Choroid plexus epithelial cell (primary cell): ENCODE measurements at regions not wholly inside any gene's neighbourhood (a gene's known extent, or its start where the extent isn't known, plus 50 kb on each side); places are given as distances from the start of the nearest gene placed in this dataset.

Experiments
- DNase-seq: peaks from one replicate; pipeline ENCODE4 v3.0.0-alpha.2; 2010; ENCODE audit warnings: low read depth
- H3K4me3 ChIP-seq: 2 replicates; pipeline ENCODE4 v1.5.1; 2011; ENCODE audit warnings: low read depth, mild to moderate bottlenecking, control low read depth, low read length, moderate library complexity
- CTCF ChIP-seq: conservative IDR thresholded peaks from 2 replicates; pipeline ENCODE4 v1.5.1; 2011; ENCODE audit warnings: low read depth, mild to moderate bottlenecking, control low read depth, inconsistent platforms, low read length, moderate library complexity

DNA sequence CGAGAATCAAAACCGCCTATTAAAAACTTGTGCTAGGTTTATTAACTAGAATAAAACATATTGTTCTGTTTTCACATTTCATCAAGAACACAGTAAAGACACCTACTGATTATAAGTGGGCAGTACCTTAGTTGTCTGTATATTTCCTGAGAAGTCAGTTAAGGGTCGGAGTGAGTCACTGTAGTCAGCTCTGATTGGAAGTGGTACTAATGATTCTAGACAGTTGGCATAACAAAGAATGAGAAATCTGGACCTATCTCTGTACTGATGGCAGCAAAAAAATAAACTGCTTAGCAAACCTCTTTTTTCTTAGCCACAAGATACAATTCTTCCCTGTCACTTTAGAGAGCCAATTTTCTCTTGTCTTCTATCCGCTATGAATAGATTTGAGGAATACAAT, 387.3 kb upstream of the ADGRB3 start:
- no peak overlapping the region for H3K4me3 ChIP-seq
- no peak for TF ChIP-seq CTCF
- no peak for DNase-seq

DNA sequence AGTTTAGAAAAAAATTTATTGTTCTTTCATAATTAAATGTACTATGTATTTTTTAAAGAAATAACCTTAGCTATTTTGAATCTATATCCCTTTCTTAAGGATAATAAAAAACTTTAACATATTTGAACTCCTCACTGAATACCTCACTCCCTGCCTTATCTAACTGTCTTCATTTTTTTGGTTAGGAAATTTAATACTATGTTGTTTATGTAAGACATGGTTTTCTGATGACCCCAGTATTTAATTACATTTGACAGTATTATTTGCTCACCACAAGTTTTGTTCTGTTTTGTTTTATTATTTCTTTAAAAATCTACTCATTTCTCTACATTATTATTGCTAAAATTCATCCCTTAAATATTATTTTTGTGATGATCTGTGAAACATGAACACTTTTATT, 394.4 kb upstream of the ADGRB3 start:
- H3K4me3 ChIP-seq, result no peak overlapping the region
- peak; percentile 57 for DNase-seq
- TF ChIP-seq CTCF, result no peak

DNA sequence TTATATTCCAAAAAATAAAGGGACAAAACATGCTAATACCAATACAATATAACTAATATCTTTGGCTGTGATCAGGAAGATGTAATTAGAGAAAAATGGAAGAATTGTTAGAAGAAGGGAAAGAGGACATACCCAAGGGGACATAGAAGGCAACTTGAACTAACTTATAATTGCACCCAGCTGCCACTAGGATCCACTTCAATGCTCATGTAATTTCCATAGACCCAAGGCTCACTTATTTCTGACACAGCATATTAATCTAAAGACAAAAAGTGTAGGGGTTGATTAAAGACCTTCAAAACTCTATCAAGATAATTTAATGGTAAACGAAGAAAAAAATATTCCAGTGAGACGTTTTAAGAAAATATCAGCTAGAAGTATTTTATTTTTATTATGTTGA, 396.0 kb upstream of the ADGRB3 start:
- TF ChIP-seq CTCF, result no peak

GRCh38 chr6:68238097-68238601, 396.9 kb upstream of the ADGRB3 start:
- no peak for TF ChIP-seq CTCF
- peak; percentile 69 for DNase-seq

More for the DNA sequence above, 396.0 kb upstream of the ADGRB3 start:
- no peak overlapping the region for H3K4me3 ChIP-seq
- no peak for DNase-seq

GRCh38 chr6:68237205-68237604, 397.9 kb upstream of the ADGRB3 start:
- no peak for TF ChIP-seq CTCF
- no peak for DNase-seq
- no peak overlapping the region for H3K4me3 ChIP-seq

More at GRCh38 chr6:68238097-68238601, 396.9 kb upstream of the ADGRB3 start:
- H3K4me3 ChIP-seq, result no peak overlapping the region

GRCh38 chr6:68235326-68235784, 399.7 kb upstream of the ADGRB3 start:
- TF ChIP-seq CTCF, result no peak
- H3K4me3 ChIP-seq, result no peak overlapping the region
- peak; percentile 41 for DNase-seq

- no peak overlapping the region for H3K4me3 ChIP-seq
- no peak for TF ChIP-seq CTCF
- DNase-seq, result peak; percentile 68
Observed at GRCh38 chr6:68233623-68234022, 401.5 kb upstream of the ADGRB3 start.
